Muscle layer of colon (tissue), 2 donors: ENCODE measurements at regions not wholly inside any gene's neighbourhood (a gene's known extent, or its start where the extent isn't known, plus 50 kb on each side); places are given as distances from the start of the nearest gene placed in this dataset.

ENCODE experiments used
- H3K27ac ChIP-seq: one replicate; pipeline ENCODE4 v1.7.0; 2013; ENCODE audit warnings: low read depth, mild to moderate bottlenecking, low read length, moderate library complexity
- H3K27me3 ChIP-seq, 2 donors: one replicate each; pipeline ENCODE4 v1.7.0; 2013; ENCODE audit warnings: low read length in 2 of 2, mild to moderate bottlenecking in 2 of 2; ENCODE audit not compliant: insufficient read depth in 2 of 2, control insufficient read depth in 1 of 2
- H3K36me3 ChIP-seq: one replicate; pipeline ENCODE4 v1.7.0; 2013; ENCODE audit warnings: mild to moderate bottlenecking, low read length; ENCODE audit not compliant: insufficient read depth
- H3K4me1 ChIP-seq: one replicate; pipeline ENCODE4 v1.7.0; 2013; ENCODE audit warnings: mild to moderate bottlenecking, low read length; ENCODE audit not compliant: insufficient read depth
- H3K4me3 ChIP-seq, 2 donors: one replicate each; pipeline ENCODE4 v1.7.0; 2013; ENCODE audit warnings: low read length in 2 of 2, low read depth in 1 of 2, mild to moderate bottlenecking in 1 of 2, moderate library complexity in 1 of 2
- H3K9ac ChIP-seq: one replicate; pipeline ENCODE4 v1.7.0; 2013; ENCODE audit warnings: low read length
- H3K9me3 ChIP-seq: one replicate; pipeline ENCODE4 v1.7.0; 2013; ENCODE audit warnings: mild to moderate bottlenecking, low read length
- donor health status: abdominal sarcoma.
- donor health status: Adenocarcinoma of cecum.

GRCh38 chr13:107482688-107483087, 732.6 kb downstream of the LIG4 start:
- Histone ChIP-seq H3K4me1 (no peaks in the 10 kb centered on the region), H3K9me3 (no peaks in the 10 kb centered on the region), H3K36me3 (no peaks in the 10 kb centered on the region), H3K27ac (no peak overlapping the region), H3K27me3 (no peaks in the 10 kb centered on the region), H3K9ac (no peak overlapping the region), H3K4me3 (no peak overlapping the region)

DNA sequence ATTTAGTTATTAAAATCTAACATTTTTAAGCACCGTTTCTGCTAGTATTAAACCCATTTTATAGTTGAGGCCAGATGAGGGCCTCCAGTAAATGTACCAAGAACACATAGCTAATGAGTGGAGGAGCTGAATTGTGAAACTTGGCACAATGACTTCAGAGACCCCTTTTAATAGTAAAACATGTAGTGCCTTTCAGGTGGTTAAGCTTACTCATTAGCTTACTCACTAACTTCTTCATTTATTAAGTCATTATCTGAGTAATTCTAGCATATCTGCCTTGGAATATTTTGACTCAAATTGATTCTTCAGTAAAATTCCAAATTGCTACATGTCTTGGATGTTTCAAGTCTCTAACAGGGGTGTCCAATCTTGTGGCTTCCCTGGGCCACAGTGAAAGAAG, 735.2 kb downstream of the LIG4 start:
- H3K9ac ChIP-seq = no peak overlapping the region
- no peaks in the 10 kb centered on the region for H3K36me3 ChIP-seq
- H3K4me3 ChIP-seq = no peak overlapping the region
- no peak overlapping the region for H3K27ac ChIP-seq
- H3K9me3 ChIP-seq = no peaks in the 10 kb centered on the region
- H3K27me3 ChIP-seq = no peaks in the 10 kb centered on the region
- H3K4me1 ChIP-seq = no peaks in the 10 kb centered on the region

DNA sequence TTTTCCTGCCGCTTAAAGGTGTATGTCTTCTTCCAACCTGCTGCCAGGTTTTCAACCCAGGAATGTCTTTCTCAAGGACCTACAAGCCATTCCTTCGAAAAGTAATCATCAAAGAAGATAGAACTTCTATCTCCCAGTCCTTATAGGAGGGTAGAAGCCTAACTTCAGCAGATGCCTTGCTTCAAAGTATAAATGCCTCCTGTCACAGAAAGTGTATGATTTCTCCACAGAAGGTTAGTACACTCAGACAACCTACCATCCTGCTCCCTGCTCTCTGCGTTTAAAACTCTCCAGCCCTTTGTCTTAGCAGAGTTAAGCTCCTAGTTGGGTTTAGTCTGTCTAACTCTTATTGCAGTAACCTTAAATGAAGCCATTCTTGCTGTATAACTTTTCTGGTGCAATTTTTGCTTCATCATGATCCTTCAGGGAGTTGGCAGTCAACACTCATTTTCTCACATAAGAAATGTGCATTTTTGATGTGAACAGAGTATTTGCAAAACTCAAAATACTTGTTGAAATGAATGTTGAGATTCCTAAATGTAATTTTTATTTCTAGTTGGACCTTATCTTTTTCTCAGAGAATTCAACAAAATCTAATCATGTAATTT, 737.5 kb downstream of the LIG4 start:
- Histone ChIP-seq H3K9ac (no peak overlapping the region), H3K36me3 (no peaks in the 10 kb centered on the region), H3K4me3 (no peak overlapping the region), H3K27ac (no peak overlapping the region), H3K9me3 (no peaks in the 10 kb centered on the region), H3K27me3 (no peaks in the 10 kb centered on the region), H3K4me1 (no peaks in the 10 kb centered on the region)

DNA sequence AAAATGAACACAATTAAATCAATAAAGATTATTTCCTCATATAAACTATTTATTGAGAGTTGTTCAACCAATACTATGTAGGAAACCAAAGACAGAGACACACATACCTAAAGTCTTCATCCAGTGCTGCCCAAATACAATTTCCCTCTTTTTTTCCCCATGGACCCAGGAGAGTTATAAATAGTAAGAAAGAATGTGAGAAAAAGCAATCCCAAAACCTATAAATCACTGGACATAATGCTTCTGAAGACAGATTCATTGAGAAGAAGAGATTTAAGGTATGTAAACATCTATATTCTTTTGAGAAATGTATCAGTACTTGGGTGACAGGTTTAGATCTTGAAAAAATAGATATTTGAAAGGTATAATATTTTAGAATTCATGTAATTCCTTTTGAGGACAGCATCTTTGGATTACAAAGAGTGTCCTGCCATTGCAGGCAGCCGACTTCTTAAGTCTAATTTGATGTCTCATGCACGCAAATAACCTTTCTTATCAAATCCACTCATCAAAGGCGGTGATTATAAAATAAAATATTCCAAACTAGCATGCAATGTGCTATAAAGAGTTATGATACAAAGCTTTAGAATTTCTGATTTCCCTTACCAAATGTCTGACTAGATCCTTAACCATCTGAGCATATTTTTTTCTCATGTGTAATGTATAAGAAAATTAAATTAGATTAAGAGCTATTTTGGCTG, 739.4 kb downstream of the LIG4 start:
- no peaks in the 10 kb centered on the region for H3K36me3 ChIP-seq
- no peak overlapping the region for H3K4me3 ChIP-seq

DNA sequence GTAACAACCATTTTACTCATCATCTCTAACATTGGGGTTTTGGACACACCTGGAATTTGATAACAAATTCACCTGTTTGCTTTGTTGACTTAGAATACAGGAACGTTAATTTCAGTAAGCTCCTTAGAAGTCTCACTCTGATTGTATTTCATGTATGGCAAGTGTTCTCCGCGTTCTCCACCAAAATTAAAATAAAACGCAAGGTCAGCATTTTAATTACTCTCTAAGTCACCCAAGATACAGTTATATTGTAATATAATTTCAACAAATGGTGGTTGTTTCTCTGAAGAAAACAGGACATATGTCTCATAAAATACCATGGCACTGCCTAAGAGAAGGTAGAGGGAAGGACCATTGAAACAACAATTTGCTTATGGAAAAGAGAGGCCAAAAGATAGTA, 742.1 kb downstream of the LIG4 start:
- Histone ChIP-seq H3K27me3 (no peaks in the 10 kb centered on the region), H3K9me3 (no peaks in the 10 kb centered on the region), H3K4me3 (no peak overlapping the region), H3K4me1 (no peaks in the 10 kb centered on the region), H3K27ac (no peak overlapping the region), H3K9ac (no peak overlapping the region), H3K36me3 (no peaks in the 10 kb centered on the region)

More for the DNA sequence above, 739.4 kb downstream of the LIG4 start:
- H3K27ac ChIP-seq = no peak overlapping the region
- H3K9me3 ChIP-seq = no peaks in the 10 kb centered on the region
- H3K27me3 ChIP-seq = no peaks in the 10 kb centered on the region
- H3K4me1 ChIP-seq = no peaks in the 10 kb centered on the region
- H3K9ac ChIP-seq = no peak overlapping the region

GRCh38 chr13:107466326-107467099, 748.8 kb downstream of the LIG4 start:
- Histone ChIP-seq H3K4me3 (no peak overlapping the region), H3K36me3 (no peaks in the 10 kb centered on the region), H3K27ac (no peak overlapping the region), H3K27me3 (no peaks in the 10 kb centered on the region), H3K9me3 (no peaks in the 10 kb centered on the region), H3K9ac (no peak overlapping the region), H3K4me1 (no peaks in the 10 kb centered on the region)

DNA sequence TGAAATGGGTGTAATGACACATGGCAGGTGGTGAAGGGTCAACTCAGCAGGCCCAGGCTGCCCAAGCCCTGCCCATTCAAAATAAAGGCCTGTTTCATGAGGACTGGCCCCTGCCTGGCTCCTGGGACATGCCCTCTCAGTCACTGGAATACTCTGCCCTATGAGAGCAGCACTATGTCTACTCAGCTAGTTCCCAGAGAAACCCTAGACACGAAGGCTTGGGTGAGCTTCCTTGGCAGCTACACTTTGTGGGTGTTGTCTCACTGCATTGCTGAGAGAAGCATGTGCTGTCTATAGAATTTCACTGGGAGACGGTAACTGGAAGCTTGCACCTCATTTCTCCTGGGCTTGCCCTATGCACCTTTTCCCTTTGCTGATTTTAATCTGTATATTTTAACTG, 752.8 kb downstream of the LIG4 start:
- H3K27ac ChIP-seq = no peak overlapping the region
- no peak overlapping the region for H3K4me3 ChIP-seq
- no peaks in the 10 kb centered on the region for H3K27me3 ChIP-seq
- no peak overlapping the region for H3K9ac ChIP-seq
- no peaks in the 10 kb centered on the region for H3K9me3 ChIP-seq
- H3K36me3 ChIP-seq = no peaks in the 10 kb centered on the region
- H3K4me1 ChIP-seq = no peaks in the 10 kb centered on the region

DNA sequence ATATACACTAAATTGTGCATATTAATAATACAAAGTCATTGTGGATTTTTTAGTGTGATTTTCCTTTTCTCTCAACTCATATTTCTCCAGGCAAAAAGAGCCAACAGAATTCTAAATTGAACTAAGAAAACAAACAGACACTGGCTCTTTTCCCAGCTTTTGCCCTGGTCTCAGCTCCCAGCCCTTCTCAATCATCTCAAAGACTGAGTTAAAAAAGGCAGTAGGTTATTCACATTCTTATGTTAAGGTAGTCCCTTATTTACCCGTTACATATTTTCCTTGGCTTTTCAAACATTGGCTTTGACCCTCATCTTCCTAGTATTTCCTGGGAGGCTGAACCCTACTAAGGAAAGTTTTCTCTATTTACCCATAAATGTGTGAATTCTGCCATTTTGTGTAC, 753.6 kb downstream of the LIG4 start:
- Histone ChIP-seq H3K4me1 (no peaks in the 10 kb centered on the region), H3K27ac (no peak overlapping the region), H3K4me3 (no peak overlapping the region), H3K9me3 (no peaks in the 10 kb centered on the region), H3K9ac (no peak overlapping the region), H3K36me3 (no peaks in the 10 kb centered on the region), H3K27me3 (no peaks in the 10 kb centered on the region)

- no peak overlapping the region for H3K27ac ChIP-seq
- no peaks in the 10 kb centered on the region for H3K36me3 ChIP-seq
- no peaks in the 10 kb centered on the region for H3K27me3 ChIP-seq
- H3K4me3 ChIP-seq = no peak overlapping the region
- no peaks in the 10 kb centered on the region for H3K9me3 ChIP-seq
- H3K4me1 ChIP-seq = no peaks in the 10 kb centered on the region
- H3K9ac ChIP-seq = no peak overlapping the region
Observed at GRCh38 chr13:107459430-107459829, 755.9 kb downstream of the LIG4 start.

DNA sequence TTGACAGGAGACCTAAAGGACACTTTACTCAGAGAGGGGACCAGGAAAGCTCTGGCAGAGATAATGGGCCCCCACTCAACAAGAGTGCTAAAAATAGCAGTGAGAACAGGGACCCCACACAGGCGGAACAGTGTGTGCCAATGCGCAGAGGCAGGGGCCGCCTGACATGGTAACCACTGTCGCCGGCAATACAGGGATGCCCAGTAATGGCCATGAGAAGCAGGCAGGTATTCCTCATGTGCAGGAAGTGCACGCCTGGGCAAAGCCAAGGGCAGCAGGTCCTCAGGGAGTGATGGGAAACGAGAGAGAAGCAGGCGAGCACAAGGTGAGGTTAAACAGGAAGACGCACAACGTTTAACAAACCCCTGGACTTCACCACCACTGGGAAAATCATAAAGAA, 757.1 kb downstream of the LIG4 start:
- H3K36me3 ChIP-seq = no peaks in the 10 kb centered on the region
- no peaks in the 10 kb centered on the region for H3K27me3 ChIP-seq
- H3K4me1 ChIP-seq = no peaks in the 10 kb centered on the region
- no peaks in the 10 kb centered on the region for H3K9me3 ChIP-seq
- H3K9ac ChIP-seq = no peak overlapping the region
- H3K27ac ChIP-seq = no peak overlapping the region
- H3K4me3 ChIP-seq = no peak overlapping the region

DNA sequence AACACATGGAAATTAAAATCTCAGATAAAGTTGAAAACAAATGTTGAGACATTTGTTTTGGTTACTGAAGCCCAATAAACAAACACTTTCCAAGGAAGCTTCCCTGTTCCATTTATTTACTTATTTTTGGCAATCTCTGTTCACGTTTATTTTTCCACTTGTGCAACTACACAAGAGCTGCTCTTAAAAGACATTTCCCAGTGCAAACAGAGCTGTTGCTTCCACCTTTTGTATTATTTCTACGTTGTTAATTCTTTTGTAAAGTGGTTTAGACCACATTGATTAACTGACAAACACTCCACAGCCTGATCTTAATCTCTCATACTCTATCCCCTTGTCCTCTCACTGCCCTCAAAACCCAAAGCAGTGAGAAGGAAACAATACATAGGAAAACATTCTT, 757.6 kb downstream of the LIG4 start:
- H3K9me3 ChIP-seq = no peaks in the 10 kb centered on the region
- H3K27me3 ChIP-seq = no peaks in the 10 kb centered on the region
- no peak overlapping the region for H3K27ac ChIP-seq
- no peaks in the 10 kb centered on the region for H3K4me1 ChIP-seq
- H3K36me3 ChIP-seq = no peaks in the 10 kb centered on the region
- H3K9ac ChIP-seq = no peak overlapping the region
- no peak overlapping the region for H3K4me3 ChIP-seq
